HCT116 (cell line): ENCODE measurements at regions not wholly inside any gene's neighbourhood (a gene's known extent, or its start where the extent isn't known, plus 50 kb on each side); places are given as distances from the start of the nearest gene placed in this dataset.

Experiments
- ATAC-seq: fragments of 200-7000 bp; cut with Tn5 transposase; 2 replicates; pipeline ENCODE4 v1.9.1; 2020; ENCODE audit warnings: mild to moderate bottlenecking, moderate library complexity
- BruUV-seq: library from RNA; stranded (reverse); fragments of 400-500 nt; replicated peaks from 2 replicates; lab custom pipeline; 2021; lab: Mats Ljungman, UMichigan
- CTCF ChIA-PET: fragments of 300-600 bp; sonication (Branson Sonifier 250); formaldehyde crosslinking; loops from one replicate; lab custom pipeline; 2021; ENCODE audit warnings: antibody characterized with exemption; lab: Charles Lee
- POLR2A ChIA-PET: fragments of 300-600, 350-600 bp; sonication (Branson Sonifier 250); formaldehyde crosslinking; loops from one replicate; lab custom pipeline; 2021; ENCODE audit warnings: antibody characterized with exemption; lab: Charles Lee
- RAD21 ChIA-PET, 2 experiments: fragments of 300-600 bp; sonication (Branson Sonifier 250); formaldehyde crosslinking; loops; one replicate each; lab custom pipeline; 2023; ENCODE audit warnings: low total read pairs in 2 of 2; ENCODE audit not compliant: uncharacterized antibody in 2 of 2, unreplicated experiment in 2 of 2, low non-redundant PET in 1 of 2; lab: Charles Lee
- DNase-seq: peaks from one replicate; pipeline ENCODE4 v3.0.0-alpha.2; 2010; ENCODE audit warnings: low read depth, low spot score
- H2AFZ ChIP-seq: fragments of 200-600 bp; shearing (Covaris generic), sonication (generic); 2 replicates; pipeline ENCODE4 v1.6.1; 2017; ENCODE audit warnings: low read depth, mixed run types, mixed read lengths, antibody characterized with exemption, low read length; ENCODE audit not compliant: poor library complexity, severe bottlenecking
- H3K27ac ChIP-seq: 2 replicates; pipeline ENCODE4 v1.5.1; 2012; ENCODE audit warnings: low read depth, low read length
- H3K27me3 ChIP-seq: fragments of 200-600 bp; sonication (generic); 2 replicates; pipeline ENCODE4 v1.6.1; 2016; ENCODE audit warnings: mixed run types, low read length, mixed read lengths; ENCODE audit not compliant: insufficient read depth
- H3K36me3 ChIP-seq, 2 experiments: fragments of 200-500 bp in 1 of 2; fragments of 200-600 bp in 1 of 2; sonication (Bioruptor generic) in 1 of 2; sonication (generic) in 1 of 2; 2 replicates each; pipeline versions ENCODE4 v1.5.1 to v1.6.1; 2014 to 2016; ENCODE audit warnings: low read length in 2 of 2, inconsistent platforms in 1 of 2, mixed read lengths in 1 of 2, mixed run types in 1 of 2; ENCODE audit not compliant: insufficient read depth in 2 of 2, control insufficient read depth in 1 of 2
- H3K4me1 ChIP-seq, 2 experiments: fragments of 200-600 bp in 1 of 2; sonication (generic) in 1 of 2; 2 replicates each; pipeline versions ENCODE4 v1.5.1 to v1.6.1; 2012 to 2017; ENCODE audit warnings: low read length in 2 of 2, inconsistent platforms in 1 of 2, mild to moderate bottlenecking in 1 of 2, mixed read lengths in 1 of 2, mixed run types in 1 of 2, moderate library complexity in 1 of 2; ENCODE audit not compliant: insufficient read depth in 2 of 2, control insufficient read depth in 1 of 2
- H3K4me2 ChIP-seq: fragments of 200-600 bp; sonication (generic); 2 replicates; pipeline ENCODE4 v1.6.1; 2017; ENCODE audit warnings: mixed run types, low read length, mixed read lengths
- H3K4me3 ChIP-seq, 2 experiments: fragments of 200-600 bp in 1 of 2; sonication (generic) in 1 of 2; replicated peaks in 1 of 2; 2 replicates each; pipeline ENCODE4 v1.5.1; 2011 to 2016; ENCODE audit warnings: low read length in 2 of 2, control low read depth in 1 of 2, low read depth in 1 of 2, mild to moderate bottlenecking in 1 of 2, mixed read lengths in 1 of 2, mixed run types in 1 of 2
- H3K79me2 ChIP-seq: fragments of 200-600 bp; sonication (generic); 2 replicates; pipeline ENCODE4 v1.6.1; 2017; ENCODE audit warnings: mild to moderate bottlenecking, mixed run types, low read length, moderate library complexity, mixed read lengths; ENCODE audit not compliant: insufficient read depth
- H3K9ac ChIP-seq: fragments of 200-600 bp; sonication (generic); 2 replicates; pipeline ENCODE4 v1.6.1; 2016; ENCODE audit warnings: low read length, mixed read lengths
- H3K9me2 ChIP-seq: fragments of 200-600 bp; sonication (generic), shearing (Covaris generic); 2 replicates; pipeline ENCODE4 v1.6.1; 2017; ENCODE audit warnings: mixed run types, mild to moderate bottlenecking, moderate library complexity; ENCODE audit not compliant: insufficient read depth
- H3K9me3 ChIP-seq, 2 experiments: fragments of 200-500 bp in 1 of 2; fragments of 200-600 bp in 1 of 2; sonication (Bioruptor generic) in 1 of 2; sonication (generic) in 1 of 2; 2 replicates each; pipeline ENCODE4 v1.6.1; 2014 to 2017; ENCODE audit warnings: low read length in 2 of 2, mixed read lengths in 2 of 2, inconsistent platforms in 1 of 2, low read depth in 1 of 2, mild to moderate bottlenecking in 1 of 2, mixed run types in 1 of 2, moderate library complexity in 1 of 2; ENCODE audit not compliant: control insufficient read depth in 1 of 2, insufficient read depth in 1 of 2
- H4K20me1 ChIP-seq: fragments of 200-600 bp; sonication (generic), shearing (Covaris generic); 2 replicates; pipeline ENCODE4 v1.6.1; 2017; ENCODE audit warnings: mixed run types, mild to moderate bottlenecking, moderate library complexity; ENCODE audit not compliant: insufficient read depth
- CEBPB ChIP-seq: IDR thresholded peaks from 2 replicates; pipeline ENCODE4 v1.6.1; 2012; ENCODE audit warnings: low read depth
- ELF1 ChIP-seq: IDR thresholded peaks from 2 replicates; pipeline ENCODE4 v1.6.1; 2012; ENCODE audit warnings: low read depth, borderline replicate concordance
- EZH2 ChIP-seq: fragments of 200-600 bp; sonication (generic); IDR thresholded peaks from 2 replicates; pipeline ENCODE4 v1.6.1; 2017; ENCODE audit warnings: antibody characterized with exemption, mixed run types
- SP1 ChIP-seq: IDR thresholded peaks from 2 replicates; pipeline ENCODE4 v1.6.1; 2012; ENCODE audit warnings: low read depth
- YY1 ChIP-seq: IDR thresholded peaks from 2 replicates; pipeline ENCODE4 v1.6.1; 2011; ENCODE audit warnings: low read length, low read depth, moderate library complexity, mild to moderate bottlenecking; ENCODE audit not compliant: insufficient replicate concordance; ENCODE audit errors: extremely low read depth
- ZNF274 ChIP-seq: fragments of 200-500 bp; sonication (Bioruptor generic); IDR thresholded peaks from 2 replicates; pipeline ENCODE4 v1.6.1; 2014; ENCODE audit warnings: mild to moderate bottlenecking, low read depth, low read length, inconsistent platforms
- intact Hi-C: fragments of 100-400 bp; cut with micrococcal nuclease; formaldehyde crosslinking; loops from 2 replicates; pipeline ENCODE4 v1.10.0; 2022
- TF ChIP-seq, protein P1 (sequence below): IDR thresholded peaks from 2 replicates; pipeline ENCODE4 v1.6.1; 2012
- TF ChIP-seq, protein P2 (sequence below): IDR thresholded peaks from 2 replicates; pipeline ENCODE4 v1.6.1; 2011; ENCODE audit warnings: mild to moderate bottlenecking, low read length, moderate library complexity; ENCODE audit not compliant: insufficient replicate concordance; ENCODE audit errors: extremely low read depth
- TF ChIP-seq, protein P3 (sequence below): IDR thresholded peaks from 2 replicates; pipeline ENCODE4 v1.6.1; 2012; ENCODE audit warnings: low read depth
- TF ChIP-seq, protein P4 (sequence below): IDR thresholded peaks from 2 replicates; pipeline ENCODE4 v1.6.1; 2012

DNA sequence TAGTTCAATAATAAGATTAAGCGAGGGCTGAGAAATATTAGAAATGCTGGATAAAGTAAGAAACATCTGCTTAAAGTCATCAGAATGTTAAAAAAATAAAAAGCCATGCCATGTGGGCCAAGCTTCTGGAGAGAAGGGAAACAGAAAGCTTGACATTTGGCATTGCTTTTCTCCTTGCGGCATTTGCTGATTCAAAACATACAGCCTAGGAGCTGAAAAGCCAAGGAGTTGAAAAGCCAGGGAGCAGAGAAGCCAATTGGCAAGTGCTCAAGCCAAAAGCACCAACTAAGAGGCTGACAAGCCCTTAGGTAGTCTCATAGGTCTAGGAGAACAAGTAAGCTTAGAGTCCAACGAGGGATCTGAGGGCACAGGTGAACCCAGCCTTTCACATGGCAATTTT, 754.3 kb downstream of the TLE4 start:
- H3K79me2 ChIP-seq = no peaks in the 10 kb centered on the region

More for the DNA sequence above, 754.3 kb downstream of the TLE4 start:
- ChIA-PET CTCF (no interaction called here), RAD21 (no interaction called here), POLR2A (no interaction called here)
- no peak for DNase-seq
- no peak for ATAC-seq
- no peak for TF ChIP-seq ZNF274
- TF ChIP-seq CEBPB = no peak
- TF ChIP-seq, protein P1, sequence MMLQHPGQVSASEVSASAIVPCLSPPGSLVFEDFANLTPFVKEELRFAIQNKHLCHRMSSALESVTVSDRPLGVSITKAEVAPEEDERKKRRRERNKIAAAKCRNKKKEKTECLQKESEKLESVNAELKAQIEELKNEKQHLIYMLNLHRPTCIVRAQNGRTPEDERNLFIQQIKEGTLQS = no peak
- TF ChIP-seq EZH2 = no peak
- TF ChIP-seq, protein P2, sequence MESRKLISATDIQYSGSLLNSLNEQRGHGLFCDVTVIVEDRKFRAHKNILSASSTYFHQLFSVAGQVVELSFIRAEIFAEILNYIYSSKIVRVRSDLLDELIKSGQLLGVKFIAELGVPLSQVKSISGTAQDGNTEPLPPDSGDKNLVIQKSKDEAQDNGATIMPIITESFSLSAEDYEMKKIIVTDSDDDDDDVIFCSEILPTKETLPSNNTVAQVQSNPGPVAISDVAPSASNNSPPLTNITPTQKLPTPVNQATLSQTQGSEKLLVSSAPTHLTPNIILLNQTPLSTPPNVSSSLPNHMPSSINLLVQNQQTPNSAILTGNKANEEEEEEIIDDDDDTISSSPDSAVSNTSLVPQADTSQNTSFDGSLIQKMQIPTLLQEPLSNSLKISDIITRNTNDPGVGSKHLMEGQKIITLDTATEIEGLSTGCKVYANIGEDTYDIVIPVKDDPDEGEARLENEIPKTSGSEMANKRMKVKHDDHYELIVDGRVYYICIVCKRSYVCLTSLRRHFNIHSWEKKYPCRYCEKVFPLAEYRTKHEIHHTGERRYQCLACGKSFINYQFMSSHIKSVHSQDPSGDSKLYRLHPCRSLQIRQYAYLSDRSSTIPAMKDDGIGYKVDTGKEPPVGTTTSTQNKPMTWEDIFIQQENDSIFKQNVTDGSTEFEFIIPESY = no peak
- TF ChIP-seq ELF1 = no peak
- TF ChIP-seq, protein P3, sequence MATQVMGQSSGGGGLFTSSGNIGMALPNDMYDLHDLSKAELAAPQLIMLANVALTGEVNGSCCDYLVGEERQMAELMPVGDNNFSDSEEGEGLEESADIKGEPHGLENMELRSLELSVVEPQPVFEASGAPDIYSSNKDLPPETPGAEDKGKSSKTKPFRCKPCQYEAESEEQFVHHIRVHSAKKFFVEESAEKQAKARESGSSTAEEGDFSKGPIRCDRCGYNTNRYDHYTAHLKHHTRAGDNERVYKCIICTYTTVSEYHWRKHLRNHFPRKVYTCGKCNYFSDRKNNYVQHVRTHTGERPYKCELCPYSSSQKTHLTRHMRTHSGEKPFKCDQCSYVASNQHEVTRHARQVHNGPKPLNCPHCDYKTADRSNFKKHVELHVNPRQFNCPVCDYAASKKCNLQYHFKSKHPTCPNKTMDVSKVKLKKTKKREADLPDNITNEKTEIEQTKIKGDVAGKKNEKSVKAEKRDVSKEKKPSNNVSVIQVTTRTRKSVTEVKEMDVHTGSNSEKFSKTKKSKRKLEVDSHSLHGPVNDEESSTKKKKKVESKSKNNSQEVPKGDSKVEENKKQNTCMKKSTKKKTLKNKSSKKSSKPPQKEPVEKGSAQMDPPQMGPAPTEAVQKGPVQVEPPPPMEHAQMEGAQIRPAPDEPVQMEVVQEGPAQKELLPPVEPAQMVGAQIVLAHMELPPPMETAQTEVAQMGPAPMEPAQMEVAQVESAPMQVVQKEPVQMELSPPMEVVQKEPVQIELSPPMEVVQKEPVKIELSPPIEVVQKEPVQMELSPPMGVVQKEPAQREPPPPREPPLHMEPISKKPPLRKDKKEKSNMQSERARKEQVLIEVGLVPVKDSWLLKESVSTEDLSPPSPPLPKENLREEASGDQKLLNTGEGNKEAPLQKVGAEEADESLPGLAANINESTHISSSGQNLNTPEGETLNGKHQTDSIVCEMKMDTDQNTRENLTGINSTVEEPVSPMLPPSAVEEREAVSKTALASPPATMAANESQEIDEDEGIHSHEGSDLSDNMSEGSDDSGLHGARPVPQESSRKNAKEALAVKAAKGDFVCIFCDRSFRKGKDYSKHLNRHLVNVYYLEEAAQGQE = no peak
- no peak for TF ChIP-seq YY1
- TF ChIP-seq, protein P4, sequence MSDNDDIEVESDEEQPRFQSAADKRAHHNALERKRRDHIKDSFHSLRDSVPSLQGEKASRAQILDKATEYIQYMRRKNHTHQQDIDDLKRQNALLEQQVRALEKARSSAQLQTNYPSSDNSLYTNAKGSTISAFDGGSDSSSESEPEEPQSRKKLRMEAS = no peak
- TF ChIP-seq SP1 = no peak
- BruUV-seq = no TSS peak
- no peaks in the 10 kb centered on the region for H3K27me3 ChIP-seq
- H4K20me1 ChIP-seq = no peaks in the 10 kb centered on the region
- H3K4me3 ChIP-seq = no peak overlapping the region
- H3K27ac ChIP-seq = no peak overlapping the region
- intact Hi-C loops = no loop called here
- no peaks in the 10 kb centered on the region for H3K36me3 ChIP-seq
- H3K4me1 ChIP-seq = no peaks in the 10 kb centered on the region
- no peaks in the 10 kb centered on the region for H3K9me2 ChIP-seq
- H3K4me2 ChIP-seq = no peak overlapping the region
- H2AFZ ChIP-seq = no peak overlapping the region
- no peak overlapping the region for H3K9ac ChIP-seq
- H3K9me3 ChIP-seq = peaks cover 15 to 24% of the 10 kb centered on the region in 2 experiments; a peak in 2 of 4 replicates
